AG10803 (cell line): ENCODE measurements at regions not wholly inside any gene's neighbourhood (a gene's known extent, or its start where the extent isn't known, plus 50 kb on each side); places are given as distances from the start of the nearest gene placed in this dataset.

Experiments
- DNase-seq: peaks from one replicate; pipeline ENCODE4 v3.0.0; 2010; ENCODE audit warnings: low read depth
- H3K4me3 ChIP-seq: 2 replicates; pipeline ENCODE4 v1.5.1; 2011; ENCODE audit warnings: mild to moderate bottlenecking, low read length, control low read depth
- TF ChIP-seq, protein P1 (sequence below): conservative IDR thresholded peaks from 2 replicates; pipeline ENCODE4 v1.5.1; 2011; ENCODE audit warnings: mild to moderate bottlenecking, low read length, control low read depth, inconsistent platforms

DNA sequence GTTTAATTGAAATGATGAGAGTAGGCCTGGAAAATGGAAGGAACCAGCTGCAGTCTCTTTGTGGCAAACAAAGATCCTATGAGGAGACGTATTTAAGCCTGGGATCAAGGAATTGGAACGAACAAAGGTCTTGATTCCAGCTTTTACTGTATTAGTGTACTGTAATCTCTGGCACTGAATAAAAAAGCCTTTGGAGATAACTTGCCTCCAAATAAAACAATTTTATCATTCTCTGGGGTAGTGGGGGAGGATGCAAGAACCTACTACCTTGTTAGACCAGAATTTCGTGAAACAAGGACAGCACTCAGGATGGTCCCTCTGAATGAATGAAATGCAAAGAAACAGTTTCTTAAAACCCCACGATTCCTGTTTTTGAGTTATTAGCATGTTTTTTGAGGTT lies 134.2 kb downstream of the RWDD3 start:
- TF ChIP-seq, protein P1, sequence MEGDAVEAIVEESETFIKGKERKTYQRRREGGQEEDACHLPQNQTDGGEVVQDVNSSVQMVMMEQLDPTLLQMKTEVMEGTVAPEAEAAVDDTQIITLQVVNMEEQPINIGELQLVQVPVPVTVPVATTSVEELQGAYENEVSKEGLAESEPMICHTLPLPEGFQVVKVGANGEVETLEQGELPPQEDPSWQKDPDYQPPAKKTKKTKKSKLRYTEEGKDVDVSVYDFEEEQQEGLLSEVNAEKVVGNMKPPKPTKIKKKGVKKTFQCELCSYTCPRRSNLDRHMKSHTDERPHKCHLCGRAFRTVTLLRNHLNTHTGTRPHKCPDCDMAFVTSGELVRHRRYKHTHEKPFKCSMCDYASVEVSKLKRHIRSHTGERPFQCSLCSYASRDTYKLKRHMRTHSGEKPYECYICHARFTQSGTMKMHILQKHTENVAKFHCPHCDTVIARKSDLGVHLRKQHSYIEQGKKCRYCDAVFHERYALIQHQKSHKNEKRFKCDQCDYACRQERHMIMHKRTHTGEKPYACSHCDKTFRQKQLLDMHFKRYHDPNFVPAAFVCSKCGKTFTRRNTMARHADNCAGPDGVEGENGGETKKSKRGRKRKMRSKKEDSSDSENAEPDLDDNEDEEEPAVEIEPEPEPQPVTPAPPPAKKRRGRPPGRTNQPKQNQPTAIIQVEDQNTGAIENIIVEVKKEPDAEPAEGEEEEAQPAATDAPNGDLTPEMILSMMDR: no peak
- no peak for DNase-seq
- H3K4me3 ChIP-seq: no peak overlapping the region

DNA sequence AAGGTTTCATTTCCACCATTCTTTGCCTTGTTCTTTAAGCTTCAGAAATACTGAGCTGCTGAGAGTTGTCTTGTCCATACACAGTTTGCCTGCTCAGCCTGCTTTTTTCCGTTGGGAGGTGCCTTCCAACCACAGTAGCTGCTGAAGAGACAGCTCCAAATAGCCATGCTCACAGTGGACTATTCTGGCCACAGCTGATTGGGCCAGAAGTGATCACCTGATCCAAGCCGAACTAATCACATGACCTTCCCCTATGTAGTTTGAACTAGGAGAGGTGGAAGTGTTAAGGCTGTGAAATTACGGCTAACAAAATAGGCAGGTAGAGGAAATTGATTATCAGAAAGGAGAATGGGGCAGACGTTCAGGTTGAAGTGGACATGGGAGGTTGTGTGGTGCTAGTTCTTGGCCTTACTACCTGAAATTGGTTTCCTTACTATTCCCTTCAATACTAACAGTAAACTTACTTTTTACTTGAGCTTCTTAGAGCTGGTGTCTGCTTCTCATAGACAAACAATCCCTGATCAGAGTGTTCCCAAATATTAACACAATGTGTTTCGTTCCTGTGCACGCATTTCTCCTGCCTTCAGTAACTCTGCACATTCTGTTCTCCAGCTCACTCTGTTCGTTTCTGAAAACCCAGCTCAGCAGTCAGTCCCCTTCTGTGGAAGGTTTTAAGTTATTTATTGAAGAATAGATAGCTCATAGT lies 136.1 kb downstream of the RWDD3 start:
- TF ChIP-seq, protein P1: no peak
- no peak for DNase-seq
- no peak overlapping the region for H3K4me3 ChIP-seq

DNA sequence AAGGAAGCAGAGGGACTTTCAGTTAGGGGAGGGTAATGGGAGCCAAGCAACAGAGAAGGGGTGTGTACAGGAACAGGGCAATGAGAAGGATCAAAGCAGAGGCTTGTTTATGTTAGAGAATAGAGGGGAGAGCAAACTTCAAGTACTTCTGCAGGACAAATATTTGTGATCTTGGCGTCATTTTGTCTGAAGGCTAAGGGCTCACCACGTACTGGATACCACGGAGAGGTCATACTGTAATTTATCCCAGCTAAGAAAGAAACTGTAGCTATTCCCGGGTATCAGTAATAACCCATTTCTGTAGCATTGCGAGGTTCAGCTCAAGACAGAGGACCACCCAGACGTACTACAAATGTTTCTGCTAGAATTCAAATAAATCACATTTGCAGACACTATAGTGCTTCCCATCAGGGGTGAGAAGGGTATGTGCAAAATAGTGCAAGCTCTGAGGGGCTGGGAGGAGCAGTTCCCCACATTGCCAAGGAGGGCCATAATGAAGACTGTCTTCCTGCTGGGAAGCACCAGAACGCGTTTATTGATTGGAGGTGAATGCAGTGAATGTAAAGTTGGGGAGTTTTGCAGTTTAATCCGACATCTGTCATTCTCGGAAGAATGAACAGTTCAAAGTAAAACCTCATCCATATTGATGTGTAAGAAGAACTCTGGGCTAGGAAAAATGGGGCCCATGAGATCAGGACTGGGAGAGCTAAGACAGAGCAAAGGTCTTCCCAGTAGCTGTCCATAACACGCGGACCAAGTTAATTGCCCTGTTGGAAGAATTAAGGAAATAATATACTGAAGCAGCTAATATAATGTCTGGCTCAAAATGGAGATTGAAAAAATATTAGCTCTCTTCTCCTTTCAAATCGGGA lies 136.9 kb downstream of the RWDD3 start:
- TF ChIP-seq, protein P1: no peak
- no peak for DNase-seq
- H3K4me3 ChIP-seq: no peak overlapping the region

DNA sequence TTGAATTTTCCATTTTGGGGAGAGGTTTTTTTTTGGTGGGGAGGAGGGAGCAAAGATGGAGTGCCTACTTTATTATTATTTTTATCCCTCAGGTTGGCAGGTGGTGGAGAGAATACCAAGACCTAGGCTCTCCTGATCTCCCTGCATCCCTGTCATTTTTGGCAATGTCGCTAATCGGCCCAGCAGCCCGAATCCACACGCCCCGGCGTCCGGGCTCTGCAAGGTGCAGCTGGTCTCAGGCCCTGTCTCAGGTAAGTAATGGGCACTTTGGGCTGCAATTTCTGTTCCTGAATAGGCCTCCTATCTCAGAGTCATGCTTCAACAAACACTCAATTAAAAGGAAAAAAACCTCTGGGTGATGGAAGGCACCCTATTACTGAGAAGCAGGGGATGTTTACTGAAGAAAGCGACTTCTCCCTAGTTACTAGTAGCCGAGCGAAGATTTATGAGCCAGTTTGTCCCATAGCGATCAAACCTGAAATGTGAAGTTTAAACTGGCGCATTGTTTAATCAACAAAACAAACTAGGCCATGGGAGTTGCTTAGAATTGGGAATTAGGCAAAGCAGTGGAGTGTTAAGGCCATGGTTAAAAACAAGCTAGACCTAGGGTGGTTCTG lies 137.8 kb downstream of the RWDD3 start:
- TF ChIP-seq, protein P1: no peak
- H3K4me3 ChIP-seq: no peak overlapping the region
- no peak for DNase-seq

DNA sequence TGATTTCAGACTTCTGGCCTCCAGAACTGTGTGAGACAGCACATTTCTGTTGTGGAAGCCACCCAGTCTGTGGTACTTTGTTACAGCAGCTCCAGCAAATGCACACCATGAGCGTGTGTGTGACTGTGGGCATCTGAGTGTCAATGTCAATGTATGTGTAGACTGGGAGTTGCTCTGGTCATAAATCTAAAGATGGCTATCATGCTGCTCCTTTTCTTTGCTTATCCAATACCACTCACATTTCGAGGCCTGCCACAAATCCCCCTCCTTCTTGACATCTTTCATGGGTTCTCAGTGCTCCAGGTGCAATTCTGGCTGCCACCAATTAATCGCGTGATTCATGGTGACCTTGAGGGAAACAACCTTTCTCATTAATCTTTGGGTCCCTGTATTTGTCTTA lies 141.2 kb downstream of the RWDD3 start:
- no peak overlapping the region for H3K4me3 ChIP-seq
- TF ChIP-seq, protein P1: no peak
- DNase-seq: no peak

DNA sequence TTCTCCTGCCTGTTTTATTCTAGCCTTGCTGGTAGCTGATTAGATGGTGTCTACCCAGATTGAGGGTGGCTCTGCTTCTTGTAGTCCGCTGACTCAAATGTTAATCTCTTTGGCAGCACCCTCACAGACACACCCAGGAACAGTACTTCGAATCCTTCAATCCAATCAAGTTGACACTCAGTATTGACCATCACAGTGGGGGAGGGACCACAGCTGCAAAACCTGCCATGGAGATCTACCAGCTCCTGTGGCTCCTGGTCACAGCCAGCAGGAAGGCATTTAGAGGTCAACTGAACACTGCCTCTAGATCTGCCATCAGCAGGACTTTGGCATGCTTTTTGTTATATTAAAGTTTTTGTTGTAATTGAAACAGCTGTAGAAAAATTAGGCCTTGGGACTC lies 146.9 kb downstream of the RWDD3 start:
- DNase-seq: no peak
- TF ChIP-seq, protein P1: no peak
- no peak overlapping the region for H3K4me3 ChIP-seq
